HEK293 (cell line): ENCODE measurements at regions not wholly inside any gene's neighbourhood (a gene's known extent, or its start where the extent isn't known, plus 50 kb on each side); places are given as distances from the start of the nearest gene placed in this dataset.
A peak's percentile ranks its signal among the peaks of the same experiment; 100 is the strongest.

ENCODE experiments used
- CTCF ChIA-PET: fragments of 350-600 bp; formaldehyde crosslinking; extraction: SDS; loops from one replicate; lab custom pipeline; 2021; ENCODE audit warnings: antibody characterized with exemption; lab: Yijun Ruan, JAX
- POLR2A ChIA-PET: fragments of 300-600 bp; formaldehyde crosslinking; extraction: SDS; loops from one replicate; lab custom pipeline; 2020; ENCODE audit warnings: antibody characterized with exemption, inconsistent platforms; lab: Yijun Ruan, JAX
- H3K27ac ChIP-seq: fragments of 200-500 bp; sonication (Bioruptor generic); 2 replicates; pipeline ENCODE4 v1.5.1; 2014; ENCODE audit warnings: low read depth, low read length, control low read depth, inconsistent platforms; ENCODE audit errors: extremely low read depth
- H3K36me3 ChIP-seq, 2 experiments: fragments of 200-500 bp in 1 of 2; sonication (Bioruptor generic) in 1 of 2; 1 replicate in 1 of 2; 2 replicates in 1 of 2; pipeline ENCODE4 v1.5.1; 2014 to 2017; ENCODE audit warnings: inconsistent platforms in 2 of 2, low read length in 2 of 2; ENCODE audit not compliant: control insufficient read depth in 2 of 2, insufficient read depth in 1 of 2
- H3K4me1 ChIP-seq: fragments of 200-500 bp; sonication (Bioruptor generic); 2 replicates; pipeline ENCODE4 v1.5.1; 2014; ENCODE audit warnings: mild to moderate bottlenecking, low read length, inconsistent platforms; ENCODE audit not compliant: control insufficient read depth, insufficient read depth
- H3K4me3 ChIP-seq: 2 replicates; pipeline ENCODE4 v1.5.1; 2011; ENCODE audit warnings: low read depth, mild to moderate bottlenecking, control low read depth, low read length, moderate library complexity
- H3K9me3 ChIP-seq: fragments of 200-500 bp; sonication (Bioruptor generic); 2 replicates; pipeline ENCODE4 v1.5.1; 2014; ENCODE audit warnings: low read depth, low read length, inconsistent platforms; ENCODE audit not compliant: control insufficient read depth, insufficient read depth
- REPIN1 ChIP-seq: fragments of 450-650 bp; formaldehyde crosslinking; IDR thresholded peaks from 2 replicates; pipeline ENCODE4 v1.5.1; 2017; ENCODE audit warnings: missing biosample characterization, missing genetic modification characterization, low read depth
- WT1 ChIP-seq: fragments of 450-650 bp; formaldehyde crosslinking; IDR thresholded peaks from 2 replicates; pipeline ENCODE4 v1.5.1; 2016; ENCODE audit warnings: missing biosample characterization, missing genetic modification characterization
- YY1 ChIP-seq: fragments of 450-650 bp; formaldehyde crosslinking; IDR thresholded peaks from 2 replicates; pipeline ENCODE4 v1.5.1; 2018; ENCODE audit warnings: missing biosample characterization, missing genetic modification characterization
- ZBTB20 ChIP-seq: fragments of 450-650 bp; formaldehyde crosslinking; IDR thresholded peaks from 2 replicates; pipeline ENCODE4 v1.5.1; 2016; ENCODE audit warnings: missing biosample characterization, missing genetic modification characterization
- ZBTB7A ChIP-seq: fragments of 450-650 bp; formaldehyde crosslinking; IDR thresholded peaks from 2 replicates; pipeline ENCODE4 v1.5.1; 2016; ENCODE audit warnings: low read depth, missing biosample characterization, missing genetic modification characterization
- ZFHX2 ChIP-seq: fragments of 450-650 bp; formaldehyde crosslinking; conservative IDR thresholded peaks from 2 replicates; pipeline ENCODE4 v1.5.1; 2016; ENCODE audit warnings: missing biosample characterization, missing genetic modification characterization
- ZNF133 ChIP-seq: fragments of 450-650 bp; formaldehyde crosslinking; IDR thresholded peaks from 2 replicates; pipeline ENCODE4 v1.5.1; 2016; ENCODE audit warnings: missing biosample characterization, missing genetic modification characterization
- ZNF202 ChIP-seq: fragments of 450-650 bp; formaldehyde crosslinking; IDR thresholded peaks from 2 replicates; pipeline ENCODE4 v1.5.1; 2016; ENCODE audit warnings: missing biosample characterization, missing genetic modification characterization, borderline replicate concordance
- ZNF24 ChIP-seq: fragments of 450-650 bp; formaldehyde crosslinking; IDR thresholded peaks from 2 replicates; pipeline ENCODE4 v1.5.1; 2016; ENCODE audit warnings: missing biosample characterization, missing genetic modification characterization
- ZNF354C ChIP-seq: fragments of 450-650 bp; formaldehyde crosslinking; IDR thresholded peaks from 2 replicates; pipeline ENCODE4 v1.5.1; 2016; ENCODE audit warnings: missing biosample characterization, missing genetic modification characterization, low read depth, borderline replicate concordance
- ZNF366 ChIP-seq: fragments of 450-650 bp; formaldehyde crosslinking; conservative IDR thresholded peaks from 2 replicates; pipeline ENCODE4 v1.5.1; 2016; ENCODE audit warnings: missing biosample characterization, missing genetic modification characterization
- ZNF37A ChIP-seq: fragments of 450-650 bp; IDR thresholded peaks from 2 replicates; pipeline ENCODE4 v1.5.1; 2018; ENCODE audit warnings: missing biosample characterization, missing genetic modification characterization
- ZNF404 ChIP-seq: fragments of 450-650 bp; formaldehyde crosslinking; IDR thresholded peaks from 2 replicates; pipeline ENCODE4 v1.5.1; 2017; ENCODE audit warnings: missing biosample characterization, missing genetic modification characterization
- ZNF514 ChIP-seq: fragments of 450-650 bp; formaldehyde crosslinking; IDR thresholded peaks from 2 replicates; pipeline ENCODE4 v1.5.1; 2016; ENCODE audit warnings: missing biosample characterization, missing genetic modification characterization
- ZNF544 ChIP-seq: fragments of 450-650 bp; formaldehyde crosslinking; IDR thresholded peaks from 2 replicates; pipeline ENCODE4 v1.5.0; 2017; ENCODE audit warnings: missing biosample characterization, missing genetic modification characterization
- ZNF549 ChIP-seq: fragments of 450-650 bp; IDR thresholded peaks from 2 replicates; pipeline ENCODE4 v1.5.1; 2018; ENCODE audit warnings: missing biosample characterization, missing genetic modification characterization, mild to moderate bottlenecking, inconsistent platforms, moderate library complexity
- ZNF571 ChIP-seq: fragments of 450-650 bp; formaldehyde crosslinking; IDR thresholded peaks from 2 replicates; pipeline ENCODE4 v1.5.0; 2017; ENCODE audit warnings: missing biosample characterization, missing genetic modification characterization
- ZNF76 ChIP-seq: fragments of 450-650 bp; formaldehyde crosslinking; IDR thresholded peaks from 2 replicates; pipeline ENCODE4; 2016; ENCODE audit warnings: low read depth, missing biosample characterization, missing genetic modification characterization, borderline replicate concordance
- TF ChIP-seq, protein P1 (sequence below): fragments of 450-650 bp; formaldehyde crosslinking; IDR thresholded peaks from 2 replicates; pipeline ENCODE4; 2016; ENCODE audit warnings: missing biosample characterization, missing genetic modification characterization
- TF ChIP-seq, protein P2 (sequence below): fragments of 450-650 bp; formaldehyde crosslinking; IDR thresholded peaks from 2 replicates; pipeline ENCODE4 v1.5.1; 2016; ENCODE audit warnings: missing biosample characterization, missing genetic modification characterization
- TF ChIP-seq, protein P3 (sequence below): IDR thresholded peaks from 2 replicates; pipeline ENCODE4 v1.6.1; 2011; ENCODE audit warnings: mild to moderate bottlenecking, low read depth, low read length, borderline replicate concordance
- TF ChIP-seq, protein P4 (sequence below): fragments of 450-650 bp; IDR thresholded peaks from 2 replicates; pipeline ENCODE4 v1.5.1; 2018; ENCODE audit warnings: missing biosample characterization, mild to moderate bottlenecking, missing genetic modification characterization
- TF ChIP-seq, protein P5 (sequence below): fragments of 450-650 bp; formaldehyde crosslinking; IDR thresholded peaks from 2 replicates; pipeline ENCODE4 v1.5.1; 2016; ENCODE audit warnings: missing biosample characterization, missing genetic modification characterization
- TF ChIP-seq, protein P6 (sequence below): sonication (generic); formaldehyde crosslinking; IDR thresholded peaks from 2 replicates; pipeline ENCODE4 v1.8.1; 2022; ENCODE audit warnings: mild to moderate bottlenecking, moderate library complexity, missing genetic modification reagents

DNA sequence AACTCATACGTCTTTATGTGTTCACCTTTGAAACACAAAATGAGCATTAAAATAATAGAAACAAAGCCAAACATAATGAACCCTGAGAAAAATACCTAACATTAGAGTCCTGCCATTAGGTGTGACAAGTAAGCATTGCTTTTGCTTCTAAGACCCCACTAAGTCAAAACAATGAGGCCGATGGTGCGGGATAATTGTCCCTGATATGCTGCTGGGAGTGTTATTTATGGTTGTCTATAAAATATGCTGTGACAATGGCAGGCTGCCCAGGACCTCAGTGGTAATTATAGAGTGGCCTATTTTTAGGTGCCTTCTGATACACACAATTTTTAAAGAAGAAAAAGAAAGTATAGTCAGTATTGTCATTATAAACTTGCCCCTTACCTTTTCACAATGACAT is 1423.1 kb downstream of the AMY1C start:
- Histone ChIP-seq H3K36me3 (no peaks in the 10 kb centered on the region), H3K9me3 (no peaks in the 10 kb centered on the region), H3K27ac (no peak overlapping the region), H3K4me3 (no peak overlapping the region), H3K4me1 (no peaks in the 10 kb centered on the region)
- POLR2A ChIA-PET: no interaction called here
- TF ChIP-seq WT1 (tag by site-specific recombination) (0 out of 2 replicates have a peak, but pooled peaks have one; percentile 24), ZNF354C (no peak)
- CTCF ChIA-PET: no interaction called here

DNA sequence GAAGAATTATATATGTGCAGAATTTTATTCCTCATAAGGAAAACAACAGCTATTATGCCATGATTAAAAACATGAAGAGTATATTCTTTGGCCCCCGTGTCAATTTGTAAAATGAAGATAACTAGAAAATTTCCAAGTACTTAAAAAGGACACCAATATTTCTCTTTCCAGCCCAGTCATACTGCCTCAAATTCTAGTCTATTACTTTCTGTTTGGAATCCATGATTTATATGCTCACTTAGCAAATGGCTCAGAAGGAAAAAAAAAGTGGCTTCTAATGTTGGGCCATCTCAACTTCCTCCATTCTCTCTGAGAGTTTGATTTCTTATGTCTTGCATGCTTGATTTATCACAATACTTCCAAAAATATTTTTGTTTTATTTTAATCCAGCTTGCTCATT is 1431.1 kb downstream of the AMY1C start:
- no peak overlapping the region for H3K4me3 ChIP-seq
- ChIA-PET POLR2A (no interaction called here), CTCF (no interaction called here)
- no peaks in the 10 kb centered on the region for H3K36me3 ChIP-seq
- H3K4me1 ChIP-seq: no peaks in the 10 kb centered on the region
- H3K27ac ChIP-seq: no peak overlapping the region
- no peak for TF ChIP-seq ZNF404 (tag by site-specific recombination)
- TF ChIP-seq, protein P1, sequence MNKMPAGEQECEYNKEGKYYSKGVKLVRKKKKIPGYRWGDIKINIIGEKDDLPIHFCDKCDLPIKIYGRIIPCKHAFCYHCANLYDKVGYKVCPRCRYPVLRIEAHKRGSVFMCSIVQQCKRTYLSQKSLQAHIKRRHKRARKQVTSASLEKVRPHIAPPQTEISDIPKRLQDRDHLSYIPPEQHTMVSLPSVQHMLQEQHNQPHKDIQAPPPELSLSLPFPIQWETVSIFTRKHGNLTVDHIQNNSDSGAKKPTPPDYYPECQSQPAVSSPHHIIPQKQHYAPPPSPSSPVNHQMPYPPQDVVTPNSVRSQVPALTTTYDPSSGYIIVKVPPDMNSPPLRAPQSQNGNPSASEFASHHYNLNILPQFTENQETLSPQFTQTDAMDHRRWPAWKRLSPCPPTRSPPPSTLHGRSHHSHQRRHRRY (tag by site-specific recombination): no peak
- TF ChIP-seq, protein P2, sequence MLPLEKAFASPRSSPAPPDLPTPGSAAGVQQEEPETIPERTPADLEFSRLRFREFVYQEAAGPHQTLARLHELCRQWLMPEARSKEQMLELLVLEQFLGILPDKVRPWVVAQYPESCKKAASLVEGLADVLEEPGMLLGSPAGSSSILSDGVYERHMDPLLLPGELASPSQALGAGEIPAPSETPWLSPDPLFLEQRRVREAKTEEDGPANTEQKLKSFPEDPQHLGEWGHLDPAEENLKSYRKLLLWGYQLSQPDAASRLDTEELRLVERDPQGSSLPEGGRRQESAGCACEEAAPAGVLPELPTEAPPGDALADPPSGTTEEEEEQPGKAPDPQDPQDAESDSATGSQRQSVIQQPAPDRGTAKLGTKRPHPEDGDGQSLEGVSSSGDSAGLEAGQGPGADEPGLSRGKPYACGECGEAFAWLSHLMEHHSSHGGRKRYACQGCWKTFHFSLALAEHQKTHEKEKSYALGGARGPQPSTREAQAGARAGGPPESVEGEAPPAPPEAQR (tag by site-specific recombination): no peak
- no peak for TF ChIP-seq ZNF76 (tag by site-specific recombination)
- TF ChIP-seq, protein P3, sequence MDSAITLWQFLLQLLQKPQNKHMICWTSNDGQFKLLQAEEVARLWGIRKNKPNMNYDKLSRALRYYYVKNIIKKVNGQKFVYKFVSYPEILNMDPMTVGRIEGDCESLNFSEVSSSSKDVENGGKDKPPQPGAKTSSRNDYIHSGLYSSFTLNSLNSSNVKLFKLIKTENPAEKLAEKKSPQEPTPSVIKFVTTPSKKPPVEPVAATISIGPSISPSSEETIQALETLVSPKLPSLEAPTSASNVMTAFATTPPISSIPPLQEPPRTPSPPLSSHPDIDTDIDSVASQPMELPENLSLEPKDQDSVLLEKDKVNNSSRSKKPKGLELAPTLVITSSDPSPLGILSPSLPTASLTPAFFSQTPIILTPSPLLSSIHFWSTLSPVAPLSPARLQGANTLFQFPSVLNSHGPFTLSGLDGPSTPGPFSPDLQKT: no peak
- no peak for TF ChIP-seq WT1 (tag by site-specific recombination)
- no peak for TF ChIP-seq ZNF514 (tag by site-specific recombination)
- TF ChIP-seq ZNF133 (tag by site-specific recombination): no peak
- no peak for TF ChIP-seq ZBTB7A
- TF ChIP-seq ZNF366 (tag by site-specific recombination): no peak
- no peak for TF ChIP-seq ZNF544 (tag by site-specific recombination)
- no peak for TF ChIP-seq ZFHX2 (tag by site-specific recombination)
- H3K9me3 ChIP-seq: no peaks in the 10 kb centered on the region

DNA sequence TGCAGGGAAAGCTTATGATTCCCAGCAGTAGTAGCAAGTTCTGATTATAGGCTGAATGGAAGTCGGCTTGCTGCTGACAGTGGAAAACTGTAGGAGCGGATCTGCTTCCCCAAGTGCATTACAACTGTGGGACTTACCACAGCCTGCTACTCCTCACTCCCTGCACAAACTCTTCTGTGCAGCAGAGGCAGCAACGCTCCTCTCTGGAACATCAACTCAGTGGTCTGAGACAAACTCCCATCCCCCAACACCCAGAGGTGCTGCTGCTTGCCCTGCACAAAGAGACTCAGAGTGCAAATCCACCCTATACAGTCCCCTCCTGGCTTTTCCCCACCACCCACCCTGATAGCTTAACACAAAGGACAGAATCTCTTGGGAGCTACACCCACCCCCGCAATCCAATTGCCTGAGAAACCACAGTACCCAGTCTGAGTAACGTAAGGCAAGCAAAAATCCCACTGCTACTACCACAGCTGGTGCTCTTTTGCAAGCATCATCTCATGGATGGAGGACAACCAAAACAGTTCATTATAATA is 1455.2 kb downstream of the AMY1C start:
- H3K4me3 ChIP-seq: no peak overlapping the region
- no peaks in the 10 kb centered on the region for H3K4me1 ChIP-seq
- H3K27ac ChIP-seq: no peak overlapping the region
- CTCF ChIA-PET: no interaction called here
- POLR2A ChIA-PET: no interaction called here
- no peaks in the 10 kb centered on the region for H3K9me3 ChIP-seq
- no peaks in the 10 kb centered on the region for H3K36me3 ChIP-seq
- TF ChIP-seq ZNF202 (tag by site-specific recombination) (no peak), ZNF571 (no peak), ZBTB20 (tag by site-specific recombination) (no peak), ZNF24 (no peak), ZNF37A (tag by site-specific recombination) (no peak), ZNF549 (tag by site-specific recombination) (no peak), ZNF544 (tag by site-specific recombination) (no peak), REPIN1 (no peak), YY1 (no peak)
- TF ChIP-seq, protein P4, sequence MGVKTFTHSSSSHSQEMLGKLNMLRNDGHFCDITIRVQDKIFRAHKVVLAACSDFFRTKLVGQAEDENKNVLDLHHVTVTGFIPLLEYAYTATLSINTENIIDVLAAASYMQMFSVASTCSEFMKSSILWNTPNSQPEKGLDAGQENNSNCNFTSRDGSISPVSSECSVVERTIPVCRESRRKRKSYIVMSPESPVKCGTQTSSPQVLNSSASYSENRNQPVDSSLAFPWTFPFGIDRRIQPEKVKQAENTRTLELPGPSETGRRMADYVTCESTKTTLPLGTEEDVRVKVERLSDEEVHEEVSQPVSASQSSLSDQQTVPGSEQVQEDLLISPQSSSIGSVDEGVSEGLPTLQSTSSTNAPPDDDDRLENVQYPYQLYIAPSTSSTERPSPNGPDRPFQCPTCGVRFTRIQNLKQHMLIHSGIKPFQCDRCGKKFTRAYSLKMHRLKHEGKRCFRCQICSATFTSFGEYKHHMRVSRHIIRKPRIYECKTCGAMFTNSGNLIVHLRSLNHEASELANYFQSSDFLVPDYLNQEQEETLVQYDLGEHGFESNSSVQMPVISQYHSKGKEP (tag by site-specific recombination): no peak
- TF ChIP-seq, protein P5, sequence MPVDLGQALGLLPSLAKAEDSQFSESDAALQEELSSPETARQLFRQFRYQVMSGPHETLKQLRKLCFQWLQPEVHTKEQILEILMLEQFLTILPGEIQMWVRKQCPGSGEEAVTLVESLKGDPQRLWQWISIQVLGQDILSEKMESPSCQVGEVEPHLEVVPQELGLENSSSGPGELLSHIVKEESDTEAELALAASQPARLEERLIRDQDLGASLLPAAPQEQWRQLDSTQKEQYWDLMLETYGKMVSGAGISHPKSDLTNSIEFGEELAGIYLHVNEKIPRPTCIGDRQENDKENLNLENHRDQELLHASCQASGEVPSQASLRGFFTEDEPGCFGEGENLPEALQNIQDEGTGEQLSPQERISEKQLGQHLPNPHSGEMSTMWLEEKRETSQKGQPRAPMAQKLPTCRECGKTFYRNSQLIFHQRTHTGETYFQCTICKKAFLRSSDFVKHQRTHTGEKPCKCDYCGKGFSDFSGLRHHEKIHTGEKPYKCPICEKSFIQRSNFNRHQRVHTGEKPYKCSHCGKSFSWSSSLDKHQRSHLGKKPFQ (tag by site-specific recombination): no peak
- TF ChIP-seq, protein P6, sequence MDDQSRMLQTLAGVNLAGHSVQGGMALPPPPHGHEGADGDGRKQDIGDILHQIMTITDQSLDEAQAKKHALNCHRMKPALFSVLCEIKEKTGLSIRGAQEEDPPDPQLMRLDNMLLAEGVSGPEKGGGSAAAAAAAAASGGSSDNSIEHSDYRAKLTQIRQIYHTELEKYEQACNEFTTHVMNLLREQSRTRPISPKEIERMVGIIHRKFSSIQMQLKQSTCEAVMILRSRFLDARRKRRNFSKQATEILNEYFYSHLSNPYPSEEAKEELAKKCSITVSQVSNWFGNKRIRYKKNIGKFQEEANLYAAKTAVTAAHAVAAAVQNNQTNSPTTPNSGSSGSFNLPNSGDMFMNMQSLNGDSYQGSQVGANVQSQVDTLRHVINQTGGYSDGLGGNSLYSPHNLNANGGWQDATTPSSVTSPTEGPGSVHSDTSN (CRISPR knock-in tag): no peak
